Right atrium auricular region (tissue), 2 donors: ENCODE measurements at regions not wholly inside any gene's neighbourhood (a gene's known extent, or its start where the extent isn't known, plus 50 kb on each side); places are given as distances from the start of the nearest gene placed in this dataset.

Experiments
- DNase-seq: peaks from one replicate; pipeline ENCODE4 v3.0.0-alpha.2; 2019; ENCODE audit warnings: low spot score
- H3K27ac ChIP-seq, 2 donors: fragments of 200-600 bp; sonication (generic); 1 replicate in 1 of 2; 2 replicates in 1 of 2; pipeline ENCODE4 v1.5.1; 2016 to 2019
- H3K27me3 ChIP-seq, 2 donors: fragments of 200-600 bp; sonication (generic); one replicate each; pipeline versions ENCODE4 v1.5.1 to v1.6.0; 2017 to 2019
- H3K36me3 ChIP-seq: fragments of 200-600 bp; sonication (generic); one replicate; pipeline ENCODE4 v1.5.1; 2016
- H3K4me1 ChIP-seq, 2 donors: fragments of 200-600 bp; sonication (generic); one replicate each; pipeline versions ENCODE4 v1.5.1 to v1.6.0; 2017 to 2019
- H3K4me3 ChIP-seq, 2 donors: fragments of 200-600 bp; sonication (generic); 1 replicate in 1 of 2; 2 replicates in 1 of 2; pipeline ENCODE4 v1.5.1; 2017 to 2019; ENCODE audit warnings: mild to moderate bottlenecking in 1 of 2, moderate library complexity in 1 of 2
- H3K9me3 ChIP-seq, 2 donors: fragments of 200-600 bp; sonication (generic); one replicate each; pipeline ENCODE4 v1.5.1; 2019
- CTCF ChIP-seq, 2 donors: fragments of 200-600 bp; sonication (generic); IDR thresholded peaks; one replicate each; pipeline ENCODE4 v1.5.1; 2019; ENCODE audit warnings: antibody characterized with exemption in 2 of 2

DNA sequence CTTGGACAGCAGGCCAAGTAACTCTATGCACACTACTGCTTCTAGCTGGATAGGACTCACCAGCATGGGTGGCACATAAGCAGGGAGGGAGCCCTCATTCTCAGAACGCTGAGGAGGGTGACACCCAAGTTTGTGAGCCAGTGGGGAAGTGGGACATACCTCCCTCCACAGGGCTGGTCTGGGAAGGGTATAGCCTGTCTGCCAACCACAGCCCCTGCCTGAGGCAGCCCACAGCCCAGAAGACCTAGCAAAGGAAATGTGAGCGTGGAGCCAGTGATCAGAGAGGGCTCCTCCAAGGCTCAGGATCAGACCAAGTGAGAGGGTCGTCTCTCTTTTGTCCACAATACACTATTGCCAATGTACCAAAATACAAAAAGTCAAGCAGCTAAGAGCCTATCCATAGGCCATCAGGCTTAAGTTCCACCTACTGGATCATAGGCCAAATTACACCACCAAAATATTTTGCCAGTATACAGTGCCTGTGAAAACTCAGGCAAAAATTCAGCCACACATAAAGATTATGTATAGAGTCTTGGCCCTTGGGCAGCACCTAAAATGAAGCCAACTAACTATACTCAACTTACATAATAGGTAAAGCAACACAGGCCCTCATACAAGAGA is 1203.1 kb downstream of the PCDH18 start:
- Histone ChIP-seq H3K9me3 (no peaks in the 10 kb centered on the region), H3K27me3 (no peaks in the 10 kb centered on the region), H3K27ac (no peak overlapping the region), H3K4me3 (no peak overlapping the region), H3K4me1 (no peaks in the 10 kb centered on the region), H3K36me3 (no peaks in the 10 kb centered on the region)
- DNase-seq: no peak
- no peak for TF ChIP-seq CTCF (IDR thresholded peaks at IDR 0.05)

GRCh38 chr4:136328131-136328530 is 1204.2 kb downstream of the PCDH18 start:
- Histone ChIP-seq H3K27me3 (no peaks in the 10 kb centered on the region), H3K36me3 (no peaks in the 10 kb centered on the region), H3K27ac (no peak overlapping the region), H3K4me1 (no peaks in the 10 kb centered on the region), H3K4me3 (no peak overlapping the region), H3K9me3 (no peaks in the 10 kb centered on the region)
- TF ChIP-seq CTCF (IDR thresholded peaks at IDR 0.05): no peak
- no peak for DNase-seq

DNA sequence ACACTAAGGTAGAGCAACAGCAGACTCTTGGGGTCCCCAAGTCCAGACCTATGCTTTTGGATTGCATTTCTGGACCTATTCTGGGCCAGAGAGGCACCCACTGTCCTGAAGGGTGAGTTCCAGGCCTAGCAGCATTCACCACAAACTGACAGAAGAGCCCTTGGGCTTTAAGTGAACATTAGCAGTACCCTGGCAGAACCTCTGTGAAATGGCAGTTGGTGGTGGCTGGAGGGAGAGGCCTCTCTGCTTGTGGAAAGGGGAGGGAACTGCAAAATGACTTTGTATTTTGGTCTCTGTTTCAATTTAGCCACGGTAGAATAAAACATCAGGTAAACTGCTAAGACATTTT is 1211.9 kb downstream of the PCDH18 start:
- no peak for TF ChIP-seq CTCF (IDR thresholded peaks at IDR 0.05)
- H3K4me1 ChIP-seq: no peaks in the 10 kb centered on the region
- no peaks in the 10 kb centered on the region for H3K9me3 ChIP-seq

GRCh38 chr4:136319789-136320464 is 1212.4 kb downstream of the PCDH18 start:
- TF ChIP-seq CTCF (IDR thresholded peaks at IDR 0.05): no peak
- H3K36me3 ChIP-seq: no peaks in the 10 kb centered on the region

More for the DNA sequence above, 1211.9 kb downstream of the PCDH18 start:
- Histone ChIP-seq H3K4me3 (no peak overlapping the region), H3K27ac (no peak overlapping the region), H3K27me3 (no peaks in the 10 kb centered on the region), H3K36me3 (no peaks in the 10 kb centered on the region)
- no peak for DNase-seq

DNA sequence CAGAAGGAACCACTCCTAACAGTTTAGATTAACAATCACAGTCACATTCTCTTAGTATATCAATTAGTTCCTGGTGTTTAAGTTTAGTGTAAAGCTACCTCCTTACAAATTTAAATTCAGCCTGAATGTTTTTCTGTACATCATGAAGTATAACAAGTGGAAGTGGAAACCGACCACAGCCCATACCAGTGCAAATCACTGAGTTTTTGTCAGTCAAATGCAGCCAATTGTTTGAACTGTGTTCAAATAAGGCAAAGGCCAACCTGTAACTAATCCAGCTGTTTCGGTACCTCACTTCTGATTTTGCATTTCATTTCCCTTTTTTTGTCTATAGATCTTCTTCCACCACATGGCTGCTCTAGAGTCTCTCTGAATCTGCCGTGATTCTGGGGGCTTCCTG is 1215.3 kb downstream of the PCDH18 start:
- Histone ChIP-seq H3K36me3 (no peaks in the 10 kb centered on the region), H3K9me3 (no peaks in the 10 kb centered on the region), H3K4me1 (no peaks in the 10 kb centered on the region), H3K4me3 (no peak overlapping the region), H3K27ac (no peak overlapping the region), H3K27me3 (no peaks in the 10 kb centered on the region)
- no peak for TF ChIP-seq CTCF (IDR thresholded peaks at IDR 0.05)
- DNase-seq: no peak

More at GRCh38 chr4:136319789-136320464, 1212.4 kb downstream of the PCDH18 start:
- Histone ChIP-seq H3K27me3 (no peaks in the 10 kb centered on the region), H3K4me1 (no peaks in the 10 kb centered on the region), H3K9me3 (no peaks in the 10 kb centered on the region), H3K4me3 (no peak overlapping the region), H3K27ac (no peak overlapping the region)
- no peak for DNase-seq

DNA sequence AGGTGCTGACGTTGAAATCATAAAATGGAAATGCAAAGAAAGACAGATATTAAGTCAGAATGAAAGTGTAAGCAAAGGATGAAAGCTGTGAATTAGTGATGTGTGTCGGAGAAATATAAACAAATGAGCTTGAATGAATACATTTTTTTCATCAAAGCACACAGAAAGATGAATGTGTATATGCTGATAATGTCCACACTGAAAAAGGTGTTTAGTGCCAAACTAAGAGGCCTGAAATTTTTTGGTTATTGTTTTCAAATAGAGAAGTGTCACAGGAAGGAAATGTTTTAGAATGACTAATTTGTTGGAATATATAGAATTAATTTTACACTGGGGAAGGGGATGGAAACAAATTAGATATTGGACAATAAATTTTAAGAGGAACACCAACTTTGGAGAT is 1217.6 kb downstream of the PCDH18 start:
- no peaks in the 10 kb centered on the region for H3K9me3 ChIP-seq
- no peak for DNase-seq
- H3K27ac ChIP-seq: no peak overlapping the region
- no peak for TF ChIP-seq CTCF (IDR thresholded peaks at IDR 0.05)
- H3K4me1 ChIP-seq: no peaks in the 10 kb centered on the region
- H3K36me3 ChIP-seq: no peaks in the 10 kb centered on the region
- no peak overlapping the region for H3K4me3 ChIP-seq
- H3K27me3 ChIP-seq: no peaks in the 10 kb centered on the region
